Central memory CD8-positive, alpha-beta T cell (primary cell): ENCODE measurements at regions not wholly inside any gene's neighbourhood (a gene's known extent, or its start where the extent isn't known, plus 50 kb on each side); places are given as distances from the start of the nearest gene placed in this dataset.

ENCODE experiments used
- ATAC-seq: fragments of 150-1000 bp; cut with Tn5 transposase; replicated peaks from 2 replicates; pipeline ENCODE4 v1.10.0; 2022; ENCODE audit warnings: mild to moderate bottlenecking, moderate FRiP score, moderate number of reproducible peaks; ENCODE audit not compliant: poor library complexity, severe bottlenecking; ENCODE audit errors: extremely low read depth
- DNase-seq, 2 donors: peaks; one replicate each; pipeline ENCODE4 v3.0.0; 2021; ENCODE audit warnings: low spot score in 2 of 2
- H3K27ac Mint-ChIP-seq: one replicate; pipeline ENCODE4 v1.8.0; 2022; ENCODE audit warnings: low read depth, mild to moderate bottlenecking, moderate library complexity, mixed read lengths
- H3K27me3 Mint-ChIP-seq: one replicate; pipeline ENCODE4 v1.8.0; 2022; ENCODE audit warnings: mixed read lengths
- H3K36me3 Mint-ChIP-seq: one replicate; pipeline ENCODE4 v1.8.0; 2022; ENCODE audit warnings: mild to moderate bottlenecking, moderate library complexity, mixed read lengths; ENCODE audit not compliant: insufficient read depth
- H3K4me1 Mint-ChIP-seq: one replicate; pipeline ENCODE4 v1.8.0; 2022; ENCODE audit warnings: mixed read lengths
- H3K4me3 Mint-ChIP-seq: one replicate; pipeline ENCODE4 v1.8.0; 2022; ENCODE audit warnings: mild to moderate bottlenecking, moderate library complexity, mixed read lengths
- H3K9me3 Mint-ChIP-seq: one replicate; pipeline ENCODE4 v1.8.0; 2022; ENCODE audit warnings: mixed read lengths

GRCh38 chr6:85995339-85996033 is 352.8 kb upstream of the SYNCRIP start:
- H3K9me3 Mint-ChIP-seq = peaks cover 15% of the 10 kb centered on the region
- no peak overlapping the region for H3K27ac Mint-ChIP-seq
- no peak overlapping the region for H3K4me3 Mint-ChIP-seq
- no peaks in the 10 kb centered on the region for H3K27me3 Mint-ChIP-seq
- H3K4me1 Mint-ChIP-seq = no peaks in the 10 kb centered on the region
- no peak for DNase-seq
- H3K36me3 Mint-ChIP-seq = no peaks in the 10 kb centered on the region
- no peak for ATAC-seq

- no peak overlapping the region for H3K27ac Mint-ChIP-seq
- H3K27me3 Mint-ChIP-seq = no peaks in the 10 kb centered on the region
- no peak for ATAC-seq
Observed at GRCh38 chr6:85986681-85987080, 344.0 kb upstream of the SYNCRIP start.

DNA sequence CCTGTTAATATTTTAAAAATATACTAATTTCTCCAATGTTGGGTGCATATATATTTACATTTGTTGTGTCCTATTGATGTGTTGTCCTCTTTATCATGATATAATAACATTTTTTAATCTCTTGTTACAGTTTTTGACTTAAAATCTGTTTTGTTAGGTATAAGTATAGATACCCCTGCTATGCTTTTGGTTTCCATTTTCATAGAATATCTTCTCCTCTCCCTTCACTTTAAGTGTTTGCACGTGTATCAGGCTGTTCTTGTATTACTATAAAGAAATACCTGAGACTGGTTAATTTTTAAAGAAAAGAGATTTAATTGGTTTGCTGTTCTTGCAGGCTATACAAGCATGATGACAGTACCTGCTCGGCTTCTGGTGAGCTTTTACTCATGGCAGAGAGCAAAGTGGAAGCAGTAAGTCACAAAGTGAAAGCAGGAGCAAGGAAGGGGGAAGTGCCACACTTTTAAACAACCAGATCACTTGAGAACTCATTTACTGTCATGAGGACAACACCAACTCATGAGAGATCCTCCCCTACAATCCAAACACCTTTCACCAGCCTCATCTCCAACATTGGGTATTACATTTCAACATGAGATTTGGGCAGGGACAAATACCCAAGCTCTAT is 340.5 kb upstream of the SYNCRIP start:
- no peak for ATAC-seq

More at GRCh38 chr6:85986681-85987080, 344.0 kb upstream of the SYNCRIP start:
- Mint-ChIP-seq H3K4me3 (no peak overlapping the region), H3K9me3 (peaks cover 20% of the 10 kb centered on the region), H3K36me3 (no peaks in the 10 kb centered on the region), H3K4me1 (no peaks in the 10 kb centered on the region)
- DNase-seq = no peak

GRCh38 chr6:85977661-85978060 is 335.0 kb upstream of the SYNCRIP start:
- ATAC-seq = no peak
- H3K4me3 Mint-ChIP-seq = no peak overlapping the region
- H3K9me3 Mint-ChIP-seq = no peaks in the 10 kb centered on the region
- H3K27ac Mint-ChIP-seq = no peak overlapping the region
- no peaks in the 10 kb centered on the region for H3K27me3 Mint-ChIP-seq
- H3K36me3 Mint-ChIP-seq = no peaks in the 10 kb centered on the region
- no peaks in the 10 kb centered on the region for H3K4me1 Mint-ChIP-seq
- no peak for DNase-seq

More for the DNA sequence above, 340.5 kb upstream of the SYNCRIP start:
- H3K4me1 Mint-ChIP-seq = no peaks in the 10 kb centered on the region
- no peaks in the 10 kb centered on the region for H3K36me3 Mint-ChIP-seq
- DNase-seq = no peak
- H3K27me3 Mint-ChIP-seq = no peaks in the 10 kb centered on the region
- peaks cover 13% of the 10 kb centered on the region for H3K9me3 Mint-ChIP-seq
- H3K4me3 Mint-ChIP-seq = no peak overlapping the region
- no peak overlapping the region for H3K27ac Mint-ChIP-seq

- no peak overlapping the region for H3K4me3 Mint-ChIP-seq
- H3K9me3 Mint-ChIP-seq = no peaks in the 10 kb centered on the region
- H3K36me3 Mint-ChIP-seq = no peaks in the 10 kb centered on the region
- ATAC-seq (no peak), DNase-seq (no peak)
- H3K27me3 Mint-ChIP-seq = no peaks in the 10 kb centered on the region
- H3K4me1 Mint-ChIP-seq = no peaks in the 10 kb centered on the region
- no peak overlapping the region for H3K27ac Mint-ChIP-seq
Observed at GRCh38 chr6:85975957-85976356, 333.3 kb upstream of the SYNCRIP start.

- DNase-seq (no peak), ATAC-seq (no peak)
- no peaks in the 10 kb centered on the region for H3K27me3 Mint-ChIP-seq
- H3K36me3 Mint-ChIP-seq = no peaks in the 10 kb centered on the region
- no peak overlapping the region for H3K27ac Mint-ChIP-seq
- no peaks in the 10 kb centered on the region for H3K9me3 Mint-ChIP-seq
- H3K4me3 Mint-ChIP-seq = no peak overlapping the region
- no peaks in the 10 kb centered on the region for H3K4me1 Mint-ChIP-seq
Observed at GRCh38 chr6:85971238-85971637, 328.6 kb upstream of the SYNCRIP start.

DNA sequence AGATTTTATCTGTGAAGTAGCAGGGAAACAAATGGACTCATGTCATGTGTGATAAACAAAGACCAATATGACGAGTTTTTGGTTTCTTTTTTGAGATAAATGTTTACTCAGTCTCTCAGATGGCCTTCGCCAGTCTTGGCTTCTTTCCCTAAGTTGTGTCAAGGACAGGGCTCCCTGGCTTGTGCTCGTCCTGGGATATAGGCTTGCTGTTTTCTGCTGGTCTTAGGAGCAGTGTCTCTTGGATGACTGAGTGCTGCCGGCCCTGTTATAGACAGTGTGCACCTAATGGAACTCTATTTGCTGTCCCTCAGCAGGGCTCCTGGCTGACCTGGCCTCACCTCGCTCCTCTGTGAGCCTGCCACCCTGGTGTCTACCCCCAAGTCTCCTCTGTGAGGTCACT is 324.1 kb upstream of the SYNCRIP start:
- Mint-ChIP-seq H3K27me3 (no peaks in the 10 kb centered on the region), H3K27ac (no peak overlapping the region), H3K9me3 (no peaks in the 10 kb centered on the region), H3K4me3 (no peak overlapping the region), H3K4me1 (no peaks in the 10 kb centered on the region), H3K36me3 (no peaks in the 10 kb centered on the region)
- no peak for ATAC-seq
- DNase-seq = no peak

DNA sequence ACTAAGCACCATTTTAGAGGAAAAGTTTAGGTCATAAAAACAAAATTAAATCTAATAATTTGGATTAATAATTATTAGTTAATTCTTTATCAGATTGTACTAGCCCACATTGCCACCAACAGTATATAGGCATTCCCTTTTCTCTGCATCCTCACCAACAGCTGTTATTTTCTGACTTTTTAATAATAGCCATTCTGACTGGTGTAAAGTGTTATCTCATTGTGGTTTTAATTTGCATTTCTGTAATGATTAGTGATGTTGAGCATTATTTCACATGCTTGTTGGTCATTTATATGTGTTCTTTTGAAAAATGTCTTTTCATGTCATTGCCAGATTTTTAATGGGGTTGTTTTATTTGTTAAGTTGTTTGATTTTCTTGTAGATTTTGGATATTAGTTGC is 319.1 kb upstream of the SYNCRIP start:
- Mint-ChIP-seq H3K4me1 (no peaks in the 10 kb centered on the region), H3K36me3 (no peaks in the 10 kb centered on the region), H3K27ac (no peak overlapping the region), H3K4me3 (no peak overlapping the region), H3K27me3 (peaks cover 11% of the 10 kb centered on the region), H3K9me3 (peaks cover 9% of the 10 kb centered on the region)
- no peak for DNase-seq
- no peak for ATAC-seq

DNA sequence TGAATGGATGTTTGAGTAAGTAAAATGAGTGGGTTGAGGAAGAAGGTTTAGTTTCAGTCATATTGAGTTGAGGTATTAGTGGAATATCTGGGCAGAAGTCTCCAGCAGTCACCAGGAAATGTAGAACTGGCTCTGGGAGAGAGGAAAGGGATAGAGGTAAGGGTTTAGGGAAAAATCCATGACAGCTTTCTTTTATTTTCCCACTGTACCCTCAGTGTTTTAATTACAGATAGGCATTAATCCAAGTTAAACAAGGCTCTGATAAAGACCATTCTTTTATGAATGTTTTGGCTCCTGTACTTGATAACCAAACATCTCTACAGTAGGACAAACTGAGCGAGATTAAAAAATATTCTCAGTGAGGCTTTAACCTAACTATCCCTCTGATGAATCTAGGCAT is 318.4 kb upstream of the SYNCRIP start:
- H3K27ac Mint-ChIP-seq = no peak overlapping the region
- DNase-seq (no peak), ATAC-seq (no peak)
- peaks cover 11% of the 10 kb centered on the region for H3K27me3 Mint-ChIP-seq
- H3K36me3 Mint-ChIP-seq = no peaks in the 10 kb centered on the region
- H3K4me1 Mint-ChIP-seq = no peaks in the 10 kb centered on the region
- peaks cover 9% of the 10 kb centered on the region for H3K9me3 Mint-ChIP-seq
- no peak overlapping the region for H3K4me3 Mint-ChIP-seq

DNA sequence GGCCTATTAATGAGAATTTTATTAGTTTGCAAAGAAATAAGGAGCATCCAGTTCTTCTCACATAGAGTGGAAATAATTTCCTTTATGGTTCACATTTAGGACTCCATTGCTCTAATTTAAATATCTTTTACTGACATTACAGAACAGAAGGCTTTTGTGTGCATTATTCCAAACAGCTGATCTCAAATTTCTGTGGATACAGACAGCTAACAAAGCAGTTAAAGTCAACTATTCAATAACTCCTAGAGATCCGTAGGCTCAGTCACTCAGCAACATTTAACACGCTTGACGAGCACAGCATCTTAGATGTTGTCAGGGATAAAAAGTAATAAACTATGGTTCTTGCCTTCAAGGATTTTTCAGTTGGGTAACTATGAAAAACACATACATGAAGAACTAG is 305.8 kb upstream of the SYNCRIP start:
- ATAC-seq (no peak), DNase-seq (no peak)
- no peaks in the 10 kb centered on the region for H3K4me1 Mint-ChIP-seq
- no peaks in the 10 kb centered on the region for H3K27me3 Mint-ChIP-seq
- H3K36me3 Mint-ChIP-seq = no peaks in the 10 kb centered on the region
- no peak overlapping the region for H3K4me3 Mint-ChIP-seq
- no peak overlapping the region for H3K27ac Mint-ChIP-seq
- peaks cover 11% of the 10 kb centered on the region for H3K9me3 Mint-ChIP-seq

GRCh38 chr6:85945459-85946185 is 302.9 kb upstream of the SYNCRIP start:
- no peaks in the 10 kb centered on the region for H3K4me1 Mint-ChIP-seq
- no peak overlapping the region for H3K4me3 Mint-ChIP-seq
- no peak overlapping the region for H3K27ac Mint-ChIP-seq
- ATAC-seq = no peak
- H3K27me3 Mint-ChIP-seq = no peaks in the 10 kb centered on the region
- H3K9me3 Mint-ChIP-seq = peaks cover 6% of the 10 kb centered on the region
- peaks cover 1% of the 10 kb centered on the region for H3K36me3 Mint-ChIP-seq
- DNase-seq = no peak

GRCh38 chr6:85944776-85945175 is 302.1 kb upstream of the SYNCRIP start:
- no peak overlapping the region for H3K27ac Mint-ChIP-seq
- H3K36me3 Mint-ChIP-seq = peaks cover 1% of the 10 kb centered on the region
- no peak for ATAC-seq
- no peaks in the 10 kb centered on the region for H3K4me1 Mint-ChIP-seq
- no peak overlapping the region for H3K4me3 Mint-ChIP-seq
- no peak for DNase-seq
- no peaks in the 10 kb centered on the region for H3K27me3 Mint-ChIP-seq
- H3K9me3 Mint-ChIP-seq = peaks cover 6% of the 10 kb centered on the region

DNA sequence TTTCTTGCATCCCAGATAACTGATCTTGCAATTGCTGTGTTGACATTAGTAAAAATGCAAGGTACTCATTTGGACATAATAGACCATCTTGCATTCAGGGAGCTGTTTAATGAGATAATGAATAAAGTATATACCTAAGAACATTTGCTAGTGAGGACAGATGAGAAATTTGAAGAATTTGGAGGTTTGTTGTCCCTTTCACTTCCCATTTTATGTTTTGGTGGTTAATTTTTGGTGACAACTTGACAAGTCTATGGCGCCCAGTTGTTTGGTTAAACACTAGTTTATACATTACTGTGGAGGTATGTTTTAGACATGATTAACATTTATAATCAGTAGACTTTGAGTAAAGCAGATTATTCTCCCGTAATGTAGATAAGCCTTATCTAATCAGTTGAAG is 300.2 kb upstream of the SYNCRIP start:
- H3K27me3 Mint-ChIP-seq = no peaks in the 10 kb centered on the region

More for the DNA sequence above, 300.2 kb upstream of the SYNCRIP start:
- H3K9me3 Mint-ChIP-seq = peaks cover 6% of the 10 kb centered on the region
- H3K27ac Mint-ChIP-seq = no peak overlapping the region
- H3K4me1 Mint-ChIP-seq = no peaks in the 10 kb centered on the region
- peaks cover 1% of the 10 kb centered on the region for H3K36me3 Mint-ChIP-seq
- DNase-seq (no peak), ATAC-seq (no peak)
- H3K4me3 Mint-ChIP-seq = no peak overlapping the region
